CD4-positive, CD25-positive, alpha-beta regulatory T cell (primary cell): ENCODE measurements at regions not wholly inside any gene's neighbourhood (a gene's known extent, or its start where the extent isn't known, plus 50 kb on each side); places are given as distances from the start of the nearest gene placed in this dataset.

Experiments
- ATAC-seq, 2 donors: fragments of 150-1000 bp; cut with Tn5 transposase; one replicate each; pipeline ENCODE4 v1.10.0; 2021; ENCODE audit warnings: low read depth in 2 of 2, moderate number of reproducible peaks in 2 of 2, moderate library complexity in 1 of 2
- DNase-seq, 3 donors: peaks; one replicate each; pipeline versions ENCODE4 v3.0.0 to v3.0.0-alpha.2; 2012 to 2022; ENCODE audit warnings: mixed read lengths in 1 of 3
- H3K27ac ChIP-seq: one replicate; pipeline ENCODE4 v1.7.0; 2013; ENCODE audit warnings: mild to moderate bottlenecking, low read length; ENCODE audit not compliant: insufficient read depth, poor library complexity, severe bottlenecking
- H3K27me3 ChIP-seq: one replicate; pipeline ENCODE4 v1.7.0; 2013; ENCODE audit warnings: low read length; ENCODE audit not compliant: control insufficient read depth, insufficient read depth
- H3K36me3 ChIP-seq: one replicate; pipeline ENCODE4 v1.7.0; 2013; ENCODE audit warnings: mild to moderate bottlenecking, low read length, moderate library complexity; ENCODE audit not compliant: control insufficient read depth, insufficient read depth
- H3K4me1 ChIP-seq: 2 replicates; pipeline ENCODE4 v1.7.0; 2013; ENCODE audit warnings: mild to moderate bottlenecking, low read length; ENCODE audit not compliant: insufficient read depth, control insufficient read depth, poor library complexity, severe bottlenecking
- H3K4me3 ChIP-seq: one replicate; pipeline ENCODE4 v1.7.0; 2013; ENCODE audit warnings: low read depth, mild to moderate bottlenecking, low read length, moderate library complexity
- H3K9me3 ChIP-seq, 2 experiments: 1 replicate in 1 of 2; 2 replicates in 1 of 2; pipeline ENCODE4 v1.7.0; 2013; ENCODE audit warnings: low read length in 2 of 2, mild to moderate bottlenecking in 1 of 2, moderate library complexity in 1 of 2; ENCODE audit not compliant: control insufficient read depth in 2 of 2
- H3K27ac Mint-ChIP-seq, 3 donors: one replicate each; pipeline ENCODE4 v1.8.0; 2020 to 2022; ENCODE audit warnings: mild to moderate bottlenecking in 3 of 3, mixed read lengths in 3 of 3, moderate library complexity in 2 of 3
- H3K27me3 Mint-ChIP-seq: one replicate; pipeline ENCODE4 v1.8.0; 2022; ENCODE audit warnings: mild to moderate bottlenecking, mixed read lengths
- H3K36me3 Mint-ChIP-seq: one replicate; pipeline ENCODE4 v1.8.0; 2020; ENCODE audit warnings: mixed read lengths
- H3K4me1 Mint-ChIP-seq, 4 donors: one replicate each; pipeline ENCODE4 v1.8.0; 2020 to 2022; ENCODE audit warnings: mixed read lengths in 4 of 4, mild to moderate bottlenecking in 1 of 4
- H3K4me3 Mint-ChIP-seq, 4 donors: one replicate each; pipeline ENCODE4 v1.8.0; 2020 to 2022; ENCODE audit warnings: mild to moderate bottlenecking in 4 of 4, mixed read lengths in 4 of 4, moderate library complexity in 3 of 4
- H3K9me3 Mint-ChIP-seq, 7 donors: one replicate each; pipeline ENCODE4 v1.8.0; 2020 to 2022; ENCODE audit warnings: mixed read lengths in 7 of 7, mild to moderate bottlenecking in 3 of 7, moderate library complexity in 2 of 7

DNA sequence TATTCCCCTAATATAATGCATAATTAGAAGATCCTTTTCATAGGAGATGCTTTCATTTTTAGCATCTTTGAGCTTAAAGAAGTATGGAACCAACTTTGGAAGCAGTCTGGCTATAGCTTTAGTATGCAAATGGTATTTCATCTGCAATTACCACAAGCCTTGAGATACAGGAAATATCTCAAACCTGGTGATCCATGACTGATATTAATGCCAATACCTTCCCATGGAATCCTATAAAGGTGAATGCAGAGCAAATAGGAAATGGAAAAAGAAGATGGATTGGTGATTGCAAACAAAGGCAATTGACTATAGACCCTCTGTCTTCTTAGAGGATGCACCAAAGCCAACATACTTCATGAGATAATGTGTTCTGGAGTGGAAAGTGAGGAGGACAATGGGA, 326.4 kb downstream of the KBTBD8 start:
- no peak overlapping the region for H3K27ac ChIP-seq
- H3K27me3 ChIP-seq = no peaks in the 10 kb centered on the region
- no peaks in the 10 kb centered on the region for H3K4me1 Mint-ChIP-seq
- H3K9me3 Mint-ChIP-seq = peaks cover 0 to 4% (median 2%) of the 10 kb centered on the region in 7 donors
- no peak overlapping the region for H3K27ac Mint-ChIP-seq
- H3K9me3 ChIP-seq = peaks cover 0 to 2% of the 10 kb centered on the region in 2 experiments
- ATAC-seq = no peak
- no peak overlapping the region for H3K4me3 Mint-ChIP-seq
- H3K4me3 ChIP-seq = no peak overlapping the region
- H3K4me1 ChIP-seq = no peaks in the 10 kb centered on the region
- no peaks in the 10 kb centered on the region for H3K36me3 Mint-ChIP-seq
- peaks cover 6% of the 10 kb centered on the region for H3K27me3 Mint-ChIP-seq
- H3K36me3 ChIP-seq = no peaks in the 10 kb centered on the region
- no peak for DNase-seq
